ENCODE measurements at regions not wholly inside any gene's neighbourhood (a gene's known extent, or its start where the extent isn't known, plus 50 kb on each side); places are given as distances from the start of the nearest gene placed in this dataset.

DNA sequence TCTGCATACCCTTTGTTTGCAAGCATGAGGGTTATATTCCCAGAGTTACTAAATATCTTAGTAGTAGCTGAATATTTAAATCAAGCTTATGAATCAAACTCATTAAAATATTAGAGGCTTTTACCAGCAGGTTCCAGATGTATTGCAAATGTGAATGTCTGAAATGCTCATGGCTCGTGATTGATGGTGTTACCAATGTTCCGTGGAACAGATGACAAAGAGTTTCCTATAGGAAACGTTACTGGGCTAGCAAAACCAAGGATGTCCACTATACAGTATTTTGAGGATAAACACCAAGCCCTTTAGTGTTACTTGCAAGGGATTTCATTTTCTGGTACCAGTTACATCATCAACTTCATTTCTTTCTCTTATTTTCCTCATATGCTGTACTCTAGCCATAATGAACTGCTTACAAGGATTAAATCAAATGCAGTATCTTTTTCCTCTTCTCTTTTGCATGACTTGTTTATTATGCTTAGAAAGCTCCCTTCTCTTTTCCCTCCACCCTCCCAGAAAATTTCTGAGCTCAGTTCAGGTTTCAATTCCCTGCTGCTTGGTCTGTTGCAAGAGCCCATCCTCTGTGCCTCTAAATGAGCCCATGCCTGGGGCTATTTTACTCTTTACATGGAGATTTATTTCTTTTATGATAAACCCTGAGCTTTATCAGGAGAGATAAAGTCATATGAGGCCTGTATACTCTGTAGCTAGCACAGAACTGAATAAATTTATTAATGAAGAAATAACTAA lies 1537.1 kb upstream of the GOT2 start:
- TF ChIP-seq, protein P1, sequence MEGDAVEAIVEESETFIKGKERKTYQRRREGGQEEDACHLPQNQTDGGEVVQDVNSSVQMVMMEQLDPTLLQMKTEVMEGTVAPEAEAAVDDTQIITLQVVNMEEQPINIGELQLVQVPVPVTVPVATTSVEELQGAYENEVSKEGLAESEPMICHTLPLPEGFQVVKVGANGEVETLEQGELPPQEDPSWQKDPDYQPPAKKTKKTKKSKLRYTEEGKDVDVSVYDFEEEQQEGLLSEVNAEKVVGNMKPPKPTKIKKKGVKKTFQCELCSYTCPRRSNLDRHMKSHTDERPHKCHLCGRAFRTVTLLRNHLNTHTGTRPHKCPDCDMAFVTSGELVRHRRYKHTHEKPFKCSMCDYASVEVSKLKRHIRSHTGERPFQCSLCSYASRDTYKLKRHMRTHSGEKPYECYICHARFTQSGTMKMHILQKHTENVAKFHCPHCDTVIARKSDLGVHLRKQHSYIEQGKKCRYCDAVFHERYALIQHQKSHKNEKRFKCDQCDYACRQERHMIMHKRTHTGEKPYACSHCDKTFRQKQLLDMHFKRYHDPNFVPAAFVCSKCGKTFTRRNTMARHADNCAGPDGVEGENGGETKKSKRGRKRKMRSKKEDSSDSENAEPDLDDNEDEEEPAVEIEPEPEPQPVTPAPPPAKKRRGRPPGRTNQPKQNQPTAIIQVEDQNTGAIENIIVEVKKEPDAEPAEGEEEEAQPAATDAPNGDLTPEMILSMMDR (IDR thresholded peaks at IDR 0.05), result no peak
- no peak for TF ChIP-seq POLR2A (IDR thresholded peaks at IDR 0.05)

All from testis (tissue), 2 donors.